ENCODE measurements at regions not wholly inside any gene's neighbourhood (a gene's known extent, or its start where the extent isn't known, plus 50 kb on each side); places are given as distances from the start of the nearest gene placed in this dataset.
A peak's percentile ranks its signal among the peaks of the same experiment; 100 is the strongest.

- no peak for TF ChIP-seq BRD9 (IDR thresholded peaks at IDR 0.05; ENCODE audit: low read depth, partially characterized antibody)
- no peak for TF ChIP-seq RAD21 (CRISPR knock-in tag; conservative IDR thresholded peaks at IDR 0.05 in 1 of 2, IDR thresholded peaks at IDR 0.05 in 1 of 2)
- TF ChIP-seq TFAM (CRISPR knock-in tag; conservative IDR thresholded peaks at IDR 0.05), result no peak
- no peak for TF ChIP-seq TEAD2 (tag; IDR thresholded peaks at IDR 0.05)
- no peak for TF ChIP-seq MTA1 (IDR thresholded peaks at IDR 0.05; ENCODE audit: borderline replicate concordance)
- no peak for TF ChIP-seq MEF2D (tag; conservative IDR thresholded peaks at IDR 0.05; ENCODE audit: low read depth)
- no peak for TF ChIP-seq SMARCC2 (IDR thresholded peaks at IDR 0.05; ENCODE audit: low read depth)
Observed at GRCh38 chr20:59438201-59438600, 137.8 kb downstream of the EDN3 start (continued).

- H3K9me3 ChIP-seq (replicated peaks; ENCODE audit: control insufficient read depth, insufficient read depth, low read depth, low read length), result no peaks in the 10 kb centered on the region
- H3K4me3 ChIP-seq, result no peak overlapping the region
- WGBS (ENCODE audit: insufficient coverage, low coverage, missing lambda C conversion rate), result 0% methylated on average over 7 of the region's 7 CpGs
- no peak overlapping the region for H3K27ac ChIP-seq (ENCODE audit: extremely low read depth, low read depth, low read length)
- ChIA-PET POLR2A (interaction anchor here (0.7 to 0.9 kb wide), 2 partner anchors 14 to 17 kb away, joined by 3 read pairs; no protein-coding TSS in a partner anchor), CTCF (ENCODE audit: low intra/inter-chr PET ratio) (no interaction called here)
- H3K9me1 ChIP-seq (ENCODE audit: control insufficient read depth, insufficient read depth, low read length), result no peaks in the 10 kb centered on the region
- peaks cover 11 to 19% of the 10 kb centered on the region in 2 experiments; a peak in 3 of 5 replicates for H3K27me3 ChIP-seq (ENCODE audit: control insufficient read depth in 2 of 2, insufficient read depth in 2 of 2, low read length in 2 of 2)
- peak; percentile 76 for ATAC-seq
- H2AFZ ChIP-seq (ENCODE audit: low read depth, low read length), result no peak overlapping the region
- intact Hi-C loops (cut with micrococcal nuclease) (no loop called here), in situ Hi-C loops (cut with MboI) (no loop called here)
- DNase-seq (ENCODE audit: extremely low read depth in 1 of 4, low spot score in 3 of 4), result peak; percentile 6 to 37 (median 19)
- H3K4me2 ChIP-seq (ENCODE audit: insufficient read depth, low read length), result no peak overlapping the region
- FAIRE-seq, result no peak
- no peak overlapping the region for H3K9ac ChIP-seq (ENCODE audit: insufficient read depth in 1 of 2, low read depth in 2 of 2, low read length in 2 of 2)
- no peaks in the 10 kb centered on the region for H3K79me2 ChIP-seq (ENCODE audit: control insufficient read depth, insufficient read depth, low read length)
- no peaks in the 10 kb centered on the region for H3K36me3 ChIP-seq (ENCODE audit: control insufficient read depth, insufficient read depth, low read length)
- no peaks in the 10 kb centered on the region for H3K4me1 ChIP-seq (replicated peaks in 1 of 2; ENCODE audit: control insufficient read depth in 2 of 2, insufficient read depth in 2 of 2, low read length in 2 of 2)
- H4K20me1 ChIP-seq (replicated peaks; ENCODE audit: control insufficient read depth, insufficient read depth, low read length), result no peaks in the 10 kb centered on the region
- BruUV-seq (replicated peaks), result no TSS peak
- TF ChIP-seq IRF2 (CRISPR knock-in tag; IDR thresholded peaks at IDR 0.05) (no peak), CTCF (IDR thresholded peaks at IDR 0.05 in 2 of 3, conservative IDR thresholded peaks at IDR 0.05 in 1 of 3; ENCODE audit: insufficient read depth in 2 of 3, low read depth in 1 of 3, low read length in 3 of 3) (peak; percentile 37 to 46 (median 44); a peak in 5 of 6 replicates), KAT2B (IDR thresholded peaks at IDR 0.05; ENCODE audit: low read depth, low read length) (no peak)
Observed at GRCh38 chr20:59439243-59439642, 138.8 kb downstream of the EDN3 start.

All from K562 (cell line).